SK-N-SH treated with all-trans-retinoic acid at 6 μM for 48 hours (cell line): ENCODE measurements at regions not wholly inside any gene's neighbourhood (a gene's known extent, or its start where the extent isn't known, plus 50 kb on each side); places are given as distances from the start of the nearest gene placed in this dataset.

Experiments
- BACH2 ChIP-seq: fragments of 250-450 bp; sonication (Bioruptor Pico); IDR thresholded peaks from 2 replicates; pipeline ENCODE4 v1.9.0; 2021; ENCODE audit warnings: mild to moderate bottlenecking, borderline replicate concordance
- CSRNP3 ChIP-seq: fragments of 250-450 bp; sonication (Bioruptor Pico); IDR thresholded peaks from 2 replicates; pipeline ENCODE4 v1.5.1; 2021; ENCODE audit warnings: mild to moderate bottlenecking, moderate library complexity
- ISL1 ChIP-seq: fragments of 250-450 bp; sonication (Bioruptor Pico); IDR thresholded peaks from 2 replicates; pipeline ENCODE4 v2.1.2; 2022; ENCODE audit warnings: mild to moderate bottlenecking, moderate library complexity
- OSR1 ChIP-seq: fragments of 250-450 bp; sonication (Bioruptor Pico); IDR thresholded peaks from 2 replicates; pipeline ENCODE4 v1.8.0; 2022; ENCODE audit warnings: moderate library complexity, mild to moderate bottlenecking, inconsistent platforms
- RARB ChIP-seq: fragments of 250-450 bp; sonication (Bioruptor Pico); IDR thresholded peaks from 2 replicates; pipeline ENCODE4 v1.8.0; 2021; ENCODE audit warnings: mild to moderate bottlenecking, moderate library complexity
- SNAI2 ChIP-seq: fragments of 250-450 bp; sonication (Bioruptor Pico); IDR thresholded peaks from 2 replicates; pipeline ENCODE4 v1.5.0; 2020; ENCODE audit warnings: mild to moderate bottlenecking, moderate library complexity
- TOX ChIP-seq: fragments of 250-450 bp; sonication (Bioruptor Pico); IDR thresholded peaks from 2 replicates; pipeline ENCODE4 v1.8.0; 2021; ENCODE audit warnings: mild to moderate bottlenecking, moderate library complexity, borderline replicate concordance
- ZFP30 ChIP-seq: fragments of 450-650 bp; formaldehyde crosslinking; IDR thresholded peaks from 2 replicates; pipeline ENCODE4 v1.5.0; 2022; ENCODE audit warnings: mild to moderate bottlenecking, moderate library complexity
- ZNF70 ChIP-seq: fragments of 450-650 bp; formaldehyde crosslinking; IDR thresholded peaks from 2 replicates; pipeline ENCODE4 v1.5.0; 2020; ENCODE audit warnings: mild to moderate bottlenecking, moderate library complexity
- ZNF8 ChIP-seq: fragments of 450-650 bp; formaldehyde crosslinking; IDR thresholded peaks from 2 replicates; pipeline ENCODE4 v1.5.0; 2020; ENCODE audit warnings: mild to moderate bottlenecking, moderate library complexity
- TF ChIP-seq, protein P1 (sequence below): fragments of 250-450 bp; sonication (Bioruptor Pico); IDR thresholded peaks from 2 replicates; pipeline ENCODE4 v1.8.0; 2021; ENCODE audit warnings: low read depth, mild to moderate bottlenecking, moderate library complexity, borderline replicate concordance
- TF ChIP-seq, protein P2 (sequence below): fragments of 250-450 bp; sonication (Bioruptor Pico); IDR thresholded peaks from 2 replicates; pipeline ENCODE4 v1.8.0; 2020; ENCODE audit warnings: mild to moderate bottlenecking, moderate library complexity, borderline replicate concordance

GRCh38 chr6:170164271-170164900, 126.5 kb downstream of the DLL1 start:
- no peak for TF ChIP-seq ISL1 (CRISPR knock-in tag)
- TF ChIP-seq OSR1 (CRISPR knock-in tag), result no peak
- no peak for TF ChIP-seq RARB
- no peak for TF ChIP-seq ZFP30 (CRISPR knock-in tag)
- no peak for TF ChIP-seq ZNF8 (CRISPR knock-in tag)
- no peak for TF ChIP-seq SNAI2 (CRISPR knock-in tag)
- no peak for TF ChIP-seq CSRNP3
- no peak for TF ChIP-seq BACH2 (CRISPR knock-in tag)
- TF ChIP-seq, protein P1, sequence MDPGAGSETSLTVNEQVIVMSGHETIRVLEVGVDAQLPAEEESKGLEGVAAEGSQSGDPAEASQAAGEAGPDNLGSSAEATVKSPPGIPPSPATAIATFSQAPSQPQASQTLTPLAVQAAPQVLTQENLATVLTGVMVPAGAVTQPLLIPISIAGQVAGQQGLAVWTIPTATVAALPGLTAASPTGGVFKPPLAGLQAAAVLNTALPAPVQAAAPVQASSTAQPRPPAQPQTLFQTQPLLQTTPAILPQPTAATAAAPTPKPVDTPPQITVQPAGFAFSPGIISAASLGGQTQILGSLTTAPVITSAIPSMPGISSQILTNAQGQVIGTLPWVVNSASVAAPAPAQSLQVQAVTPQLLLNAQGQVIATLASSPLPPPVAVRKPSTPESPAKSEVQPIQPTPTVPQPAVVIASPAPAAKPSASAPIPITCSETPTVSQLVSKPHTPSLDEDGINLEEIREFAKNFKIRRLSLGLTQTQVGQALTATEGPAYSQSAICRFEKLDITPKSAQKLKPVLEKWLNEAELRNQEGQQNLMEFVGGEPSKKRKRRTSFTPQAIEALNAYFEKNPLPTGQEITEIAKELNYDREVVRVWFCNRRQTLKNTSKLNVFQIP, result no peak
- no peak for TF ChIP-seq TOX (CRISPR knock-in tag)
- TF ChIP-seq, protein P2, sequence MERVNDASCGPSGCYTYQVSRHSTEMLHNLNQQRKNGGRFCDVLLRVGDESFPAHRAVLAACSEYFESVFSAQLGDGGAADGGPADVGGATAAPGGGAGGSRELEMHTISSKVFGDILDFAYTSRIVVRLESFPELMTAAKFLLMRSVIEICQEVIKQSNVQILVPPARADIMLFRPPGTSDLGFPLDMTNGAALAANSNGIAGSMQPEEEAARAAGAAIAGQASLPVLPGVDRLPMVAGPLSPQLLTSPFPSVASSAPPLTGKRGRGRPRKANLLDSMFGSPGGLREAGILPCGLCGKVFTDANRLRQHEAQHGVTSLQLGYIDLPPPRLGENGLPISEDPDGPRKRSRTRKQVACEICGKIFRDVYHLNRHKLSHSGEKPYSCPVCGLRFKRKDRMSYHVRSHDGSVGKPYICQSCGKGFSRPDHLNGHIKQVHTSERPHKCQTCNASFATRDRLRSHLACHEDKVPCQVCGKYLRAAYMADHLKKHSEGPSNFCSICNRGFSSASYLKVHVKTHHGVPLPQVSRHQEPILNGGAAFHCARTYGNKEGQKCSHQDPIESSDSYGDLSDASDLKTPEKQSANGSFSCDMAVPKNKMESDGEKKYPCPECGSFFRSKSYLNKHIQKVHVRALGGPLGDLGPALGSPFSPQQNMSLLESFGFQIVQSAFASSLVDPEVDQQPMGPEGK (CRISPR knock-in tag), result no peak
- TF ChIP-seq ZNF70, result no peak
